RCC 7860 (cell line): ENCODE measurements at regions not wholly inside any gene's neighbourhood (a gene's known extent, or its start where the extent isn't known, plus 50 kb on each side); places are given as distances from the start of the nearest gene placed in this dataset.

Source experiments
- DNase-seq: peaks from one replicate; pipeline ENCODE4 v3.0.0-alpha.2; 2015; ENCODE audit warnings: low spot score
- FAIRE-seq: peaks from 2 replicates; lab custom pipeline; 2012; peaks lifted over from hg19 to GRCh38; lab: Jason Lieb, UNC

DNA sequence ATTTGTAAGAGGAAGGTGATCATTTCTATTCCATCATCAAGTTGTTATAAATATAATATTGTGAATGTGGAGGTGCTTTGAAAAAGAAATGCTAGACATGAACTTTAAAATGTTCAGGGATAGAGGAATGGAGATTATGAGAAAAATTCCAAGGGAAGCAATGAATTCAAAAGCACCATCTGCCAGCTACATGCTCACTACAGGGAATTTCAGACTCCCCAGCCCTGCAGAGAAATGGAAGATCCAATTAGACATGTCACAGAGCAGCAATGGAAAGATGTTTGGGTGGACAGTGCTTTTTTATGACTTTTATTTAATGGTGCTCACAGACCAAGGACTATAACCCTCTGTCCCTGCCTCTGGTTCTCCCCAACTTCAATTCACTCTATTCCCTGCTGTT lies 209.7 kb downstream of the ESM1 start:
- DNase-seq (no peak), FAIRE-seq (no peak)

DNA sequence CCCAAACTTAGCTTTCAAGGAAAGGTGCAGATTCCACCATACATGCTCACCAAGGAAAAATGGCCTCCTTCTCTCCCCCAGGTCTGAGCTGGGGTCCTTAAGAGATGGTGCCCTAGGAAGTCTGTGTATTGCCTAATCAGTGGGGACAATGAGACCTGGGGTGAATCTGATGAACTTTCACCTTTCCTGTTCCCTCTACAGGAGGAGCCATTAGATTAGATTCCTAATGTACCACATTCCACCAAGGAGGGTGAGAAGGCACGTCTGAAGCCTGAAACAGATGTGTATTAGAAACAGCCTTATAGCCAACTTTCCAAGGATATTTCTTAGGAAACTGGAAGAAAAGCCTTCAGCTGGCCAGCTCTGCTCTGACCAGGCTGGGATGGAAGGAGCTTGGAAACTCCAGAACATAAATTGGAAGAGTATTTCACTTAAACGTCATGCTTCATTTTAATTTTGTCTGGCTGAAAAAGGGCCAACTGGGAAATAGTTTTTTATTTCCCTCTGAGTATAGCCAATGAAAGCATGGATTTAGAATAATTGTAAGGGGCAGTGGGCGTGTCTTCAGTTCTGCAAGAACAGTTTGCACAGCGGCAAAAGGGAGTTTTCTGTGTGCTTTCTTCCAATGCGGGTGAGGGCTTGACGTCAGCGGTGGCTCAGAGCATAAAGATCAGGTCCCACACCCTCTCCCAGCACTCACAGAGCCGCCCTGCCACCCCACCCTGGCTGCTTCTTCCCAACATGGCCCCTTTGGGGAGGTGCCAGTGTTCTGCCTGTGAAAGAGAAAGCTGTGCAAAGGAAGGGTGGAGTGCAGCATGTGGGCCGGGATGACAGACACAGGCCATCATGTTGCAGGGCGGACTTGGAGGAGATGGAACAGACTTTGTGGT lies 210.9 kb downstream of the ESM1 start:
- FAIRE-seq (no peak), DNase-seq (no peak)

DNA sequence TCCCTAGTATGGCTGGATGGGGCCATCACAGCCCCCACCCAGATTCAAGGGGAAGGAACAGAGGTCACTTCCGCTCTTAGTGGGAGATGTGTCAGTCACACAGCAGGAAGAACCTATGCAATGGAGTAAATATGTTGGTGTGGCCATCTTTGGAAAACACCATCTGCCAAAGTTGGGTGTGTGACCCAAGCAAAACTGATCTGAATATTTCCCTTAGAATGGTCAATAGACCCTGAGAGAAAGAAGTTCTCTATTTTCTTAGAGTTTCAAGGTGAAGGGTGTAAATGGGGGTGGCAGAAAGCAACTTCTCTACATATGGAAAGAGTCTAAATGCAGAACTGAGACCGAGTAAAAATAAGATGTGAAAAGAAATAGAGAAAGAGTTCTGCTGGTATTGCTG lies 212.7 kb downstream of the ESM1 start:
- no peak for DNase-seq

DNA sequence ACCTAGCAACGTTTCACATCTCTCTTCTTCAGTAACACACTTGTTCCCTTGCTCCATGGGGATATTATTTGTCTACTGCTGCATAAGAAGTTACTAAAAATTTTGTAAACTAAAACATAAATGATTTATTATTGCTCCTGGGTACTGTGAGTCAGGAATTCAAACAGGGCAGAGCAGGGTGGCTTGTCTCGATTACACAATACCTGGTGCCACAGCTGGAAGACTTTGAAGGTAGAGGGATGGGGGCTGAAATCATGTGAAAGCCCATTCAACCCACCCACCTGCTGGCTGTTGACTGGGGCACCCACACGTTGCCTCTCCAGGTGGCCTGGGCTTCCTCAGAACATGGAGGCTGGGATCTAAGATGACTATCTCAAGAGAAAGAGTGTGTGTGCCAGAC lies 213.2 kb downstream of the ESM1 start:
- DNase-seq (no peak), FAIRE-seq (no peak)

More for the DNA sequence above, 212.7 kb downstream of the ESM1 start:
- FAIRE-seq: no peak

DNA sequence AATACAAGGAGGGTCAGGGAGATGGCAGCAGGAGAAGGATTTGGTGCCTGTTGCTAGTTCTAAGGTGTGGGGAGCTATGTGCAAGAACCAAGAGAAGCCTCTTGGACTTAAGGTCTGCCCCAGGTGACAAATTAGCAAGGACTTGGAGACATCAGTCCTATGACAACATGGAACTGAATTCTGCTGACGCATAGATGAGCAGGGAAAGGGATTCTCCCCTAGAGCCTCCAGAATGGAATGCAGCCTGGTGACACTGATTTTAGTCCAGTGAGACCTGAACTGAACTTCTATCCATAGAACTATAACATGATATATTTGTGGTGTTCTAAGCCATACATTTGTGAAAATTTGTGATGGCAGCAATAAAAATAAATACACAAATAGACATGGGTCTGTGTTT lies 215.6 kb downstream of the ESM1 start:
- DNase-seq: no peak
- FAIRE-seq: no peak

DNA sequence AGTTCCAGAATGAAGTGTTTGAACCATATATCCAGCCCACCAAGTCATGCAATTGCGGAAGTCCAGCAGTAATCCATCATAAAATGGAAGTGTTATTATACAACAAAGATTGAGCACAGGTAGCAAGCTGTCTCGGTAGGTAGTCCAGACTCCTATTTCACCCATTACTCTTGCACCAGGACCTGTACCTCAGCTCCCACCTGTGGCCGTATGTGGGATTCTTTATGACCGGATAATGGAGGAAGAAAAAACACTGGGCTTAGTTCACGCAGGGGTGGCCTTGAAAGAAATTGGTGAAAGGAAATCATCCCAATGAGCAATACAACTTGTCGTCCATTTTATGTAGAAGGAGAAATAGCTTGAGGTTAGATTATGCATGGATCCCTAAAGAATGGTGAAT lies 216.3 kb downstream of the ESM1 start:
- FAIRE-seq (no peak), DNase-seq (no peak)

DNA sequence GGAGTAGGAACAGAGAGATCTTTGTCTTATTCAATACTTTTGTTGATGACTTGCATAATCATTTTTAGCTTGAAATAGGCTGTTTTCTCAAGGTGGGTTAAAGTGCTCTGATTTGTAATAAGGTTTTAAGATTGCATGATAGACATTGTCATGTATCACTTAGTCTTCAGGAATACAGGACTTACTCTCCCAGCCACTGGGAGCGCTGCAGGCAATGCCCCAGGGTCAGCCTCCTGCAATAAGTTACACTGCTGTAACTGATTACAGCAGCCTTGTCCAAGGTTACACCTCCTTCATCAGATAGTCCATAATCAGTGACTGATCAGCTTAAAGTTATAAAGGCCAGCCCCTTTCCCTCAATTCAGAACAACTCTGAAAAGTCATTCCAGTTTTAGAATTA lies 218.6 kb downstream of the ESM1 start:
- DNase-seq (no peak), FAIRE-seq (no peak)

DNA sequence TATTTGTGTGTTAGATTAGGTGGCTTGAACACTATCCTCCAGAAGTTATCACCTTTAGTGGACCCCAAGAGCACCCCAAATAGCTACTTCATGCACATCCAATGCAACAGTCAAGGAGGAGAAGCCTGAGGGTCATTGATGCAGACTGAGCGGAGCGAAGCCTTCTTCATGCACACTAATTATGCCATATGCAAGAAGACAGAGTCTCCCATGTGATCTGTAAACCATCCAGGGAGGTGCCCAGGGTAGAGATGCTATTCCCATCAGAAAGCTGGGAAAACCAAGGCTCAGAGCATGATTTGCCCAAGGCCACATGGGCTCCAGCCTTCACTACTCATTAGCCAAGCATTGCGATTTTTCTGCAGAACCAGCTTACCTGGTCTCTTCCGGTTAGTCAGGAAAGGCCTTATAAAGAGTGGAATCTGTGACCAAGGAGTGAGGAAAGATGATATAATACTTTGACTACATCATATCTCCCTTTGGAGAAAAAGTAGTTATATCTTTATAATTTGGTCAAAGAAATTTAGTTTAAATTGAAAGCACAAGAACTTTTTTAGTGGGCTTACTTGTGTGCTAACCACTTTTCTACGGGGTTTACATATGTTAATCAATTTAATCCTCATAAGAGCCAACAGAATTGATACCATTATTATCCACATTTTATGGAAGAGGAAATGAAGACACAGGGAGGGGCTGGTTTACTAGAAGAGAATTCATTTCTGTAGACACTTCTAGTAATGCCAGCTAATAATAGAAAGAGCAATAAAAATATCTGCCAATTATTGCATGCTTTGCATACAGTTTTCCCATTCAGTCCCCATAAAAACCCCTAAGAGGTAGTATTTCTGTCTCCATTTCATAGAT lies 220.0 kb downstream of the ESM1 start:
- DNase-seq (no peak), FAIRE-seq (no peak)

DNA sequence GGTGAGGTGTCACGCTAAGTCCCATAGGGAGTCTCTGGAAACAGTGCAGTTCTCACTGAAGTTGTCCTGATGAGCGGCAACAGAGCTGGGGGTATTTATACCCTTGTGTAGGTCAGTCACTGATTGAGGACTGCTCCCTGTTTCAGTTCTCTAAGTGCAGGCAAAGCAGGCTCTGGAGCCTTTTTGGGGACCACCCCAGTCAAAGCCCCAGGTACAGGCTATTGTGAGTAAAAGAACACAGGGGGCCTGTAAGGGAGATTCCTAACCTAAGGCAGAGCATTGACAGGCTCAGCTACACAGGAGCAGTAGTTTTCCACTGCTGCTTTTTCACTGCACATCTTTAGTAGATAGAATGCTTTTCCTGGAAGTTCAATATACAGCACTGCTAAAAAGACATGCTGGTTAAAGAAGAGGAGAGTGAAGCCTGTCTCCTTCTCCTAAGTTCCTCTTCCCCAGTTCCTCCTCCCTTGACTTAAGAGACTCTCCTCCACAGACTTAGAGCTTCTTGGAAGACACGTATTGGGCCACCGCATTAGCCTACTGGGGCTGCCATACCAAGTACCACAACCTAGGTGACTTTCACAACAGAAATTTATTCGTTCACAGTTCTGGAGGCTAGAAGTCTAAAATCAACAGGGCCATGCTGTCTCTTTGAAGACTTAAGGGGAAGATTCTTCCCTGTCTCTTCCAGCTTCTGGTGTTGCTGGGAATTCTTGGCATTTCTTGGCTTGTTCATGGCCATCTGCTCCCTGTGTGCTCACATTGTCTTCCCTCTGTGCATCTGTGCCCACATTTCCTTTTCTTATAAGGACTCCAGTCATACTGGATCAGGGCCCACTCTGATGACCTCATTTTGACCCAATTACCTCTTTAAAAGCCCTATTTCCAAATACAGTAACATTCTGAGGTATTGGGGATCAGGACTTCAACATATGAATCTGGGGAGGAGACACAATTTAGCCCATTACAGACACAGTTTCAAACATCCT lies 221.0 kb downstream of the ESM1 start:
- no peak for FAIRE-seq
- no peak for DNase-seq

DNA sequence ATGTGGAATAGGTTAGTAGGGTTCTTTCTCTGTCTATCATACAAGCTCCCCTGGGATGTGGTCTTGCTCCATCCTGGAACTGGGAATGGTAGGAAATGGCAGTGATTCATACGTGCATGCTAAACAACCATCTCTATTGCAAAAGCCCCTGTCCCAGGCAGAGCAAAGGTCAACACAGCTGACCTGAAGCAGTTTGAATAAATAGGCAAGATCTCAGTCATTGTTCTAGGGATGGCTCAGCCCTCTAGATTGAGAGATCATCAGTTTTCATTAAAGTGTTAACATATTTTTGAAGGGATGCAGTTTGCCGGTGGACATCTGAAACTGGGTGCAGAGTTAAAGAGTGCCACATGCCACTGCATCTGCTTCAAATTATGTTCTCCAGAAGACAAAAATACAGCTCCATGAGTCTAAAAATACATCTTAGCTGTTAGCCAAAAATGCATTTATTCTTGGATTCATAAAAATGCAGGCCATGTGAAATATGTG lies 224.1 kb downstream of the ESM1 start:
- DNase-seq: no peak
- FAIRE-seq: no peak

DNA sequence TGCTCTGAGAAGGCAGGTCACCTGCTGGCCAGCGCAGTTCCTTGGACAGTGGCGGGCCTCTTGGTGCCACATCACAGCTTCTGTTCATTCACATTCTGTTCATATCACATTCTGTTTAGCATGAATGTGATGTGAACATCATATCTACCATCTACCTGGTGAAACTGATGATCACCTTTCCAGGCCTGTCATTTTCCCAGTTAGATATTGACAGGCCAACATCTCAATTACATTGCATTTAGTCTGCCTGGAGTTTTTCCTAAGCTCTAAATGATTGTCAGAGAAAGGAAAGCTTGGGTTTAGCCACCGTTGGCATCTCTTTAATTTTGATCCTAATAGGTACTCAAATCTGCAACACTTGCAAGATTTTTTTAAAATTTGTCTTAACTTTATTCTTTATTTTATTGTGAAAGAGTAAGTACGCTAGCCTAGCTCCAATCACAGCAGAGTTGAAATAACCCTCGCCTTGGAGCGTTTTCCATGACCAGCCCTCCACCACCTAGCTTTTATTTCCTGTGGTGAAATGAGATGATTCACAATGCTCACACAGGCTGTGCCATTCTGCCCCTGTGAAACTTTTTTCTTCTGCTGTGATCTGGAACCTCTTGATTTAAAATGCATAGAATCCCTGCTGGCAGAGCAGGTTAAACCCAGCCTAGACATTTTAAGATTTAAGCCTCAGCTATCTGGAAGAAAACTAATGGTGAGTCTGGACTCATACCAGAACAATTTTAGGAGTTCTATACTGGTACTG lies 225.0 kb downstream of the ESM1 start:
- FAIRE-seq (no peak), DNase-seq (no peak)

DNA sequence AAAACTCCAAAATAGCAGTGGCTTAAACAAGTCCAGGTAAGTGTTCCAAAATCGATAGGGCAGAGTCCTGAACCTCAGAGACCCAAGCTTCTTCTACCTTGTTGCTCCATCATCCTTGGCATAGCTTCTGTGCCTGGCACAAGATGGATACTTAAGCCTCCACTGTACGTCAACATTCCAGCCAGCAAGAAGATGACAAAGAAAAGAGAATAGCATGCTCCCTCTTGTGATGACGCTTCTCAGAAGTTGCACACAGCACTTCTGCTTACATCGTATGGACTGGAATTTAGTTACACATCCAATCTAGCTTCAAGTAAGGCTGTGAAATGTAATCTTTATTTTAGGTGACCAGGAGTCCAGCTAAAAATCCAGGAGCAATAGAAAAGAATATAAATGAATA lies 227.4 kb downstream of the ESM1 start:
- FAIRE-seq (no peak), DNase-seq (no peak)

DNA sequence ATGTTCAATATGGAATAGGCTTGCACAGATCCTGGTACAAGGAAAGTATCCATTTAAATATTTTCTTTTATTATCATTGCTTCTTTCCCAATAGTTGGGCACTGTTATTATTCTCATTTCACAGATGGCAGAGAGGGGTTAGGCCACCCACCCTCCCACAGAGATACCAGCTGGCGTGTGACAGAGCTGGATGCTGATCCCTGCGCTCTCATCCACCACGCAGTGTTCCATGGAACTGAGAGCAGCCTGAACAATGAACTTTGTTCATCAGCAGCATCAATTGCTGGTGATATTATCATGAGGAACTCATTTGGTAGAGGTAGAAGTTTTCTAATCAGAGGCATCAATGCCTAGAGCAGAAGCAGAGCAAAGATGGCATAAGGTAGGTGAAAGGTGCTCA lies 227.9 kb downstream of the ESM1 start:
- no peak for DNase-seq
- FAIRE-seq: no peak

DNA sequence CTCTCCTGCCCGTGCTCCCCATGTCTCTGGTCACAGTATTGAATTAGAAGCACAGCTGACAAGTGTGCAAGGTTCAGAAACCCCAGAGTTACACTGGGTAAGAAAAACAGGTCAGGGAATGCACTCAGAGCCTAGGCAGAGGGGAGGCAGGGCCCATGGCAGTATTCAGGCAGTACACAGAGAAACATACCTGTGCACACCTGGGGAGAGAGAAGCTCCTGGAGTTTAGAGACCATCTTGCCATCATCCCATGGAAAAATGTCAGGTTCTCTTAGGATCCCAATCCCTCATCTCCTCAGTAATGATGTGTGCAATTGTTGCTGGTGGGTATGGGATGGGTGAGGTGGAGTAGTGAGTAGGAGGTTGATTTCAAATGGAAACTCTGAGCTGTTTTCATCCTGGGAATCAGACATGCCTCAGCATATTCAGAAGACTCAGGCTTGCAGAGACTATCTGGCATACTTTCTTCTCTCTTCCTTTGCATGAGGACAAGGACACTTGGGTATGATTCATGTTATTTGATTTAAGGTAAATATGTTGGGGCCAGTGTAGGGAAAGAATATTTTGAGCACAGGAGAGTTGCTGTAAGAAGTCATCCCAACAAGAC lies 228.5 kb downstream of the ESM1 start:
- DNase-seq (no peak), FAIRE-seq (no peak)

DNA sequence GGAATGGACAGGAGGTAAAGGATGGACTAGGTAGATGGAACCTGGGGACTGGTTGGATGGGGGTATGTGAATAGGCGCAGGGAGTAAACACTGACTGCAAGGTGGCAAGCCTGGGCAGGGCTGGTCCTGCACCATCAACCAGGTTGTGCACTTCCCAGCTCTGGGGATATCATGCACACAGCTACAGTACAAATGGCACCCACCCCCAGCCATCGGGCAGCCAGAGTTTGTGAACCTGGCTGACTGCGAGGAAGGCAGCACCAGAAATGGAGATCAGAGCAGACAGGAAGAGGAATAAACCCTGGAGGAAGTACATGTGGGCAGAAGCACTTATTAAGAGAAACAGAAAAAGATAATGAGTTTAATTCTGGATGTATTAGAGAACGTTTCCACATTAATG lies 229.1 kb downstream of the ESM1 start:
- FAIRE-seq (no peak), DNase-seq (no peak)

DNA sequence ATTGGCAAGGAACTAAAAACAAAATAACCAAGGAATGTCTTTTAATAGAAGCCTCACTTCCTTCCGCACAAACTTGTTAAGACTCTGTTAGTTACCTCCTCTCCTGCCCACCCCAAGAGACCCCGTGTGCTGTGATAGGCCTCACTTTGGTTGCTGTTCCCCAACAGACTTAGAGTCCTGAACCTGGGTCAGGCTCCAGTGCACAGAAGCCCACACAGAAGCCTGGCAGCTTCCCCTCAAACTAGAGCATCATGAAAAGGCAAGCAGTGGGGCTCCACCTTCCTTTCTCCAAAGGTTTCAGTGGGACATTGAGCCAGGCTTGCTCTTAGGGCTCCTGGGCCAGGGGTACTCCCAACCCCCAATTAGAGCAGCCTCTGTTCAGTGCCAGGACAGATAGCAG lies 230.5 kb downstream of the ESM1 start:
- no peak for FAIRE-seq
- no peak for DNase-seq

DNA sequence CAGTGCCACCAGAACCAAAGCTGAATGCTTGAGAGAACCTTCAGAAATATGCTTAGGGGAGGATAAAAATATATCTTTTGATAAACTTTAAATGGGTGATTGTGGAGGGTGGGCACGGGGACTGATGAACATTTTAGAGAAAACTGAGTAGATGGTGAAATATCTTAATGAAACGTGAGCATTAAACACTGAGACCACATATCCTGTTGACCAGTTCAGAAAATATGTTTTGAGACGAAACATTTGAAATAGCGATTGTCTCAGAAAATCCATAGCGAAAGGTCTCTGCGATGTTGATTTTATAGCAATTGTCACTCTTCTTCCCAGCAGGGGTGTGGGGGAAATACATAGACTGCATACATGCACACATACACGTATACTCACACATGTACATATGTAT lies 231.0 kb downstream of the ESM1 start:
- DNase-seq (no peak), FAIRE-seq (no peak)

DNA sequence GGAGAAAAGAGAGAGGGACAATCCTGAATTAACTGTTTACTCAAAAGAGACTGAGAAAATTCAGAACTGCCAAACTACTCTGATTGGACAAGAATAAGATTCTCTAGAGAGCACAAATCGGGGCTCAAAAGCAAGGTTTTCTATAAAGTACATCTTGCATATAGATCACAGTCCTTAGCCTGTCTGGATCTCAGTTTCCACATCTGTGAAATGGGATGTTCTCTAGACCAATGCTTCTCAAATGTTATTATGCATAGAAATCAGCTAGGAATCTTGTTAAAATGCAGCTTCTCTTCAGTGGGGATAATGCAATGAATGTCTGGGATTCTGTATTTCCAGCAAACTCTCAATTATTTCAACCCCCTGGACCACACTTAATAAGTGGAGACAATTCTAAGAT lies 231.6 kb downstream of the ESM1 start:
- no peak for DNase-seq
- no peak for FAIRE-seq

DNA sequence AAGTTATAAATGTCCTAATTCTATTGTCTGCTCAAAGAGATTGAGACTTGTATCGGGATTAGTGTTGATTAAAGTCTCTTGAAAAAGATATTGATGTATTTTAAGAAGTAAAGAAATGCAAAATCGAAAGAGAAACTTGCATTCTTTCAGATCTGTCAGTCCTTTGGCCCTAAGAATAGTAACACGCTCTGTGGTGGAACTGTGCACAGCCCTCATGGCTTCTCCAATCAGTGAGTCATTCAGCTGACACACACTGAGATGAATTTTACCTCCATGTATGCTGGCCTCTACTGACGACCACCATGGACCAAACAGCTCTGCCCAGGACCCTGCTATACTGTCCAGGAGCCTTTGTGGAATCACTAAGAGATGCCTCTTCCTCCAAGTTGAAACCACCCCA lies 232.4 kb downstream of the ESM1 start:
- FAIRE-seq (no peak), DNase-seq (no peak)

DNA sequence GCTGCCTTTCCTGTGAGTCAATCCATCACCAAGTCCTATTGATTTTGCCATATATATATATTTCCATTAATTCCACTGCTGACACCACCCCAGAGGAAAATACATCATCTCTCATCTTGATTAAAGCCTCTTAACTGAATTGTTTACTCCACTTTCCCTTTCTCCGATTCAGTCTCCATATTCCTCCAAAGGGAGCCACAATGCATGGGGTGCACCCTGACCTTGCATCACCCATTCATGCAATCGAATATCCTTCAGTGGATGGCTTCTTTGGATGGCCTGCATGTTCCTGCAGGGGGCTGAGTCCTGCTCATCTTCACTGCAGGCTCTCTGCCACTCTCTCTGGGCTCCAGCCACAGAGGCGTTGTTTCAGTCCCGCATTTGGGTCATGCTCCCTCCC lies 231.0 kb downstream of the SNX18 start:
- no peak for FAIRE-seq

More for the DNA sequence above, 231.0 kb downstream of the SNX18 start:
- no peak for DNase-seq
